Esophagus muscularis mucosa (tissue), 4 donors: ENCODE measurements at regions not wholly inside any gene's neighbourhood (a gene's known extent, or its start where the extent isn't known, plus 50 kb on each side); places are given as distances from the start of the nearest gene placed in this dataset.

Experiments
- DNase-seq: peaks from one replicate; pipeline ENCODE4 v3.0.0-alpha.2; 2017; ENCODE audit errors: extremely low spot score
- H3K27ac ChIP-seq, 4 donors: fragments of 200-600 bp; sonication (generic); replicated peaks in 1 of 4; 1 replicate in 3 of 4; 2 replicates in 1 of 4; pipeline ENCODE4 v1.5.1; 2016 to 2019; ENCODE audit warnings: mild to moderate bottlenecking in 1 of 4
- H3K27me3 ChIP-seq, 4 donors: fragments of 200-600 bp; sonication (generic); one replicate each; pipeline versions ENCODE4 v1.5.1 to v1.6.0; 2016 to 2019
- H3K36me3 ChIP-seq, 4 donors: fragments of 200-600 bp; sonication (generic); one replicate each; pipeline ENCODE4 v1.5.1; 2016 to 2019
- H3K4me1 ChIP-seq, 4 donors: fragments of 200-600 bp; sonication (generic); one replicate each; pipeline ENCODE4 v1.5.1; 2016 to 2019
- H3K4me3 ChIP-seq, 4 donors: fragments of 200-600 bp; sonication (generic); 1 replicate in 2 of 4; 2 replicates in 2 of 4; pipeline ENCODE4 v1.5.1; 2016 to 2019; ENCODE audit warnings: mild to moderate bottlenecking in 4 of 4, moderate library complexity in 1 of 4
- H3K9me3 ChIP-seq, 4 donors: fragments of 200-600 bp; sonication (generic); 1 replicate in 3 of 4; 2 replicates in 1 of 4; pipeline ENCODE4 v1.5.1; 2016 to 2019
- EP300 ChIP-seq: sonication (generic); formaldehyde crosslinking; IDR thresholded peaks from one replicate; pipeline ENCODE4 v1.6.1; 2017; ENCODE audit warnings: antibody characterized with exemption
- POLR2A ChIP-seq: fragments of 450-650 bp; IDR thresholded peaks from one replicate; pipeline ENCODE4 v1.6.1; 2017; ENCODE audit warnings: antibody characterized with exemption, moderate library complexity, mild to moderate bottlenecking, low read depth
- POLR2AphosphoS5 ChIP-seq, 2 donors: sonication (generic); formaldehyde crosslinking; IDR thresholded peaks; one replicate each; pipeline ENCODE4 v1.6.1; 2017; ENCODE audit warnings: antibody characterized with exemption in 2 of 2
- WGBS: methylation state at CpG from one replicate; pipeline ENCODE4 v1.1.5; 2018; 5-methylcytosine and 5-hydroxymethylcytosine counted together
- intact Hi-C: fragments of 100-400 bp; cut with DNase I; formaldehyde crosslinking; loops from one replicate; pipeline ENCODE4 v1.15.1; 2023
- TF ChIP-seq, protein P1 (sequence below), 3 experiments: fragments of 200-600 bp in 2 of 3; fragments of 450-650 bp in 1 of 3; sonication (generic) in 2 of 3; IDR thresholded peaks; one replicate each; pipeline ENCODE4 v1.5.1; 2017 to 2019; ENCODE audit warnings: antibody characterized with exemption in 3 of 3, mild to moderate bottlenecking in 2 of 3, moderate library complexity in 1 of 3

DNA sequence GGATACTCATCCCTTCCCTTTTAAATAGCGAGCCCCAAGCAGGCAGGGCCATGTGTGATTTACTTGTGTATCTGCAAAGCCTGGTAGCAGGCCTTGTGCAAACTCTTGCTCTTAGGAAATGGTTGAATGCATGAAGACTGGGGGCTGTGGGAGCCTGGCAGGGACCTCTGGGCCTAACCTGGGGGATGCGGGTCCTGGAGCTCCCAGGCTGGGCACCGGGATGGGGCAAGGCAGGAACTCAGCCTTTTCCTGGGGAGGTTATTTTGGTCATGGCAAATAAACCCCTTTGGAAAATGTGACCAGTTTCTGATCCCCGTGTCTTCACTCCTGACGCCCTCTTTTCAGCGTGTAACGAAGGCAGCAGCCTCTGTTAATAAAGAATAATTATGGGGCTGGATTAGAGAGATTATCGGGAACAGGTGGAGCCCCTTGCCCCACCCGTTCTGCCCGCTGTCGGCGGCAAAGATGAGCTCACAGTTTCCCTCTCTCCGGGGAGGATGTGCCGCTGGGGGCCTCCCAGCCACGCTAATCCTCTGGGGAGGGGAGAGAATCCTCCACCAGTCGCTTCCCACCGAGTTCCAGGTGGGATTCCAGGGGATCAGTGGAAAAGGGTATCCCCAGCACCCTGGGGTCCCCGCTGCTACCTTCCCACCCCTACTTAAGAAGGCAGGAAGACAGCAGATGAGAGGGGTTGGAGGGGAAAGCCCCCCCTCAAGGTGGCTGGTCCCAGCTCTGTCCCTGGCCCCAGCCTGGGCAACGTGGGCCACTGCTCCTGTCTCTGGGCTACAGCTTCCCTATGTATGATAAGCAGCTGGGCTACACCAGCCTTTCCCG is 69.7 kb upstream of the WNT4 start:
- Histone ChIP-seq H3K4me3 (no peak overlapping the region), H3K36me3 (no peaks in the 10 kb centered on the region), H3K27me3 (peaks cover 0 to 64% (median 12%) of the 10 kb centered on the region in 4 donors), H3K9me3 (no peaks in the 10 kb centered on the region), H3K27ac (no peak overlapping the region), H3K4me1 (no peaks in the 10 kb centered on the region)
- 43% methylated on average over 20 of the region's 20 CpGs for WGBS
- TF ChIP-seq EP300 = no peak
- no peak for TF ChIP-seq POLR2AphosphoS5 (IDR thresholded peaks at IDR 0.05)
- TF ChIP-seq, protein P1, sequence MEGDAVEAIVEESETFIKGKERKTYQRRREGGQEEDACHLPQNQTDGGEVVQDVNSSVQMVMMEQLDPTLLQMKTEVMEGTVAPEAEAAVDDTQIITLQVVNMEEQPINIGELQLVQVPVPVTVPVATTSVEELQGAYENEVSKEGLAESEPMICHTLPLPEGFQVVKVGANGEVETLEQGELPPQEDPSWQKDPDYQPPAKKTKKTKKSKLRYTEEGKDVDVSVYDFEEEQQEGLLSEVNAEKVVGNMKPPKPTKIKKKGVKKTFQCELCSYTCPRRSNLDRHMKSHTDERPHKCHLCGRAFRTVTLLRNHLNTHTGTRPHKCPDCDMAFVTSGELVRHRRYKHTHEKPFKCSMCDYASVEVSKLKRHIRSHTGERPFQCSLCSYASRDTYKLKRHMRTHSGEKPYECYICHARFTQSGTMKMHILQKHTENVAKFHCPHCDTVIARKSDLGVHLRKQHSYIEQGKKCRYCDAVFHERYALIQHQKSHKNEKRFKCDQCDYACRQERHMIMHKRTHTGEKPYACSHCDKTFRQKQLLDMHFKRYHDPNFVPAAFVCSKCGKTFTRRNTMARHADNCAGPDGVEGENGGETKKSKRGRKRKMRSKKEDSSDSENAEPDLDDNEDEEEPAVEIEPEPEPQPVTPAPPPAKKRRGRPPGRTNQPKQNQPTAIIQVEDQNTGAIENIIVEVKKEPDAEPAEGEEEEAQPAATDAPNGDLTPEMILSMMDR (IDR thresholded peaks at IDR 0.05) = no peak
- TF ChIP-seq POLR2A = no peak
- intact Hi-C loops = no loop called here
- DNase-seq = no peak

DNA sequence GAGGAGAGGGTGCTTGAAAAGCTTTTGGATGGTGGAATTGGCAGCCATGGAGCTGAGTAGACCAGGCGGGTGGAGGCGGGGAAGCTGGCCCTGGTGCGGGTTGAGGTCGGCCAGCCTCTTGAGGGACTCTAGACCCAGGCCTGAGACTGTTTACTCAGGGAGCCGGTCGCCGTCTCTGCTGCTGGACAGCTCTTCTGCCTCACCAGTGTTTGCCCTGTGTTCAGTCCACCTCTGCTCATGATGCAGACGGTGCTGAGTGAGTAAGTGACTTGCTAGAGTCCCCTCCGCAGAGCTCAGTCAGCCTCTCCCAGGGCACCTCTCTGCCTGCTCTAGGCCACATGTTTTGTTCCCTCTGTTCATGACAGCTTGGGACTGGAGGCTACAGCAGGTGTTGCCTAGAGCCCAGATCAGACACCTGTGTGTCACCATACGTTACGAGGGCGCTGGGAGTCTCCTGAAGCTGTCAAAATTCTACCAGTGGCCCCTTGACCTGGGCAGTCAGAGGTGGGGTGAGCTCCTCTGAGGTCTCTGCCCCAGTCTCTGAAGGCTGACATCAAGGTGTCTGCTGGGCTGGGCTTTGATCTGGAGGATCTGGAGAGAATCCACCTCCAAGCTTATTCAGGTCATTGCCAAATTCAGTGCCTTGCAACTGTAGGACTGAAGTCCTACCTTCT is 73.5 kb upstream of the WNT4 start:
- peaks cover 0 to 6% (median 0%) of the 10 kb centered on the region in 4 donors for H3K9me3 ChIP-seq
- intact Hi-C loops = no loop called here
- no peak for DNase-seq
- H3K36me3 ChIP-seq = no peaks in the 10 kb centered on the region
- peaks cover 0 to 48% (median 2%) of the 10 kb centered on the region in 4 donors for H3K27me3 ChIP-seq
- no peak overlapping the region for H3K27ac ChIP-seq
- TF ChIP-seq EP300 (no peak), POLR2AphosphoS5 (IDR thresholded peaks at IDR 0.05) (no peak), POLR2A (no peak)
- TF ChIP-seq, protein P1 (IDR thresholded peaks at IDR 0.05) = no peak
- H3K4me3 ChIP-seq = no peak overlapping the region
- 78% methylated on average over 9 of the region's 12 CpGs for WGBS
- H3K4me1 ChIP-seq = no peaks in the 10 kb centered on the region

DNA sequence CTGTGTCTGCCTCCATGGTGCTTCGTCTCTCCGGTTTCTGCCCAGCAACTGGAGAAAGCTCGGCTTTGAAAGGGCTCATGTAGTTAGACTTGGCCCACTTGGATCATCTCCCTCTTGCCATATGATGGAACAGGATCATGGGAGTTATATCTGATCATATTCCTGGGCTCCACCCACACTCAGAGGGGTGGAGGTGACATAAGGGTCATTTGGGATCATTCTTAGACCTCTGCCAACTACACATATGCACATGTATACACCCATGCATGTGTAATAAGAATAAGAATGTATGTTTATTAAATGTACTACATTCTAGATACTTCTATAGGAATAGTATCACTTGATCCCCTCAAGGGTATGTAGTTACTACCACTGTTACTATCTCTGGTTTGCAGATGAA is 74.1 kb upstream of the WNT4 start:
- Histone ChIP-seq H3K27me3 (peaks cover 0 to 48% (median 2%) of the 10 kb centered on the region in 4 donors), H3K36me3 (no peaks in the 10 kb centered on the region), H3K4me3 (no peak overlapping the region), H3K9me3 (peaks cover 0 to 10% (median 0%) of the 10 kb centered on the region in 4 donors), H3K4me1 (no peaks in the 10 kb centered on the region), H3K27ac (no peak overlapping the region)
- no peak for TF ChIP-seq EP300
- TF ChIP-seq POLR2A = no peak
- TF ChIP-seq, protein P1 (IDR thresholded peaks at IDR 0.05) = no peak
- TF ChIP-seq POLR2AphosphoS5 (IDR thresholded peaks at IDR 0.05) = no peak
- intact Hi-C loops = no loop called here
- DNase-seq = no peak
- WGBS = 60% methylated on average over 1 of the region's 3 CpGs

DNA sequence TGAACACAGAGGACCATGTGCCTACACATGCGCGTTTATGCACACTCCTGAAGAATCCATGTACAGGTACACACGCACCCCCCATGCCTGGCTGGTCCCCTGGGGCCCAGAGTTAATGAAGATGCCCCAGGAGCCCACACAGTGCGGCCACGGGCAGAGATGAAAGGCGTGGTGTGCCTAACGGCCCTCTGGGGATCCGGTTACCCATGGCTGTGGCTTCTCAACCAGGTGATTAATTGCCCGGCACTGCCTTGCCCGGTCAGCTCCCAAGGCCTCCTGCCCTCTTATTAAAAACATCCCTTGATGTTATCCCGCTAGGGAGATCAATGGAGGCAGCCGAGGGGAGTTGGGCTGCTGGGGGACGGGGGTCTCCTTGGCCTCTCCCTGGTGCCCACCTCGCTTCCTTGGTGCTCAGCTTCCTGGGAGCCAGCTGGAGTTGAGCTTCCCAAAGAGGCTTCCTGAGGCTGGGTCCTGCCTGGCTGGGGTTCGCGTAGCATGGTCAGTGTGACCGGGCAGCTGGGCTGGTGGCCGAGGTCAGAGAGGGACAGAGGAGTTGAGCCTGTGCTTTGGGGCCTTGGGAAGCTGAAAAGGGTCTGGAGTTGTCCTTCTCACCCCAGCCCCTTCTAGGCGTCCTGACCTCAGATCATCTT is 75.0 kb upstream of the WNT4 start:
- Histone ChIP-seq H3K4me3 (no peak overlapping the region), H3K36me3 (no peaks in the 10 kb centered on the region), H3K4me1 (no peaks in the 10 kb centered on the region), H3K27ac (no peak overlapping the region), H3K9me3 (peaks cover 0 to 10% (median 0%) of the 10 kb centered on the region in 4 donors), H3K27me3 (peaks cover 0 to 48% (median under 1%) of the 10 kb centered on the region in 4 donors)
- TF ChIP-seq POLR2AphosphoS5 (IDR thresholded peaks at IDR 0.05) (no peak), POLR2A (no peak), EP300 (no peak)
- TF ChIP-seq, protein P1 (IDR thresholded peaks at IDR 0.05) = no peak
- intact Hi-C loops = no loop called here
- 82% methylated on average over 6 of the region's 19 CpGs for WGBS
- no peak for DNase-seq
